Chondrocyte (in vitro differentiated cells): ENCODE measurements at regions not wholly inside any gene's neighbourhood (a gene's known extent, or its start where the extent isn't known, plus 50 kb on each side); places are given as distances from the start of the nearest gene placed in this dataset.
A peak's percentile ranks its signal among the peaks of the same experiment; 100 is the strongest.

Source experiments
- DNase-seq: peaks from one replicate; pipeline ENCODE4 v3.0.0; 2021; ENCODE audit warnings: mixed read lengths, low spot score
- H3K27ac Mint-ChIP-seq: one replicate; pipeline ENCODE4 v1.8.0; 2021; ENCODE audit warnings: mild to moderate bottlenecking, moderate library complexity, mixed read lengths; ENCODE audit not compliant: unreplicated experiment
- H3K27me3 Mint-ChIP-seq: 2 replicates; pipeline ENCODE4 v1.8.0; 2021; ENCODE audit warnings: low read depth, mixed read lengths
- H3K36me3 Mint-ChIP-seq: 2 replicates; pipeline ENCODE4 v1.8.0; 2021; ENCODE audit warnings: low read depth, mixed read lengths
- H3K4me1 Mint-ChIP-seq: 2 replicates; pipeline ENCODE4 v1.8.0; 2021; ENCODE audit warnings: low read depth, mild to moderate bottlenecking, mixed read lengths
- H3K4me3 Mint-ChIP-seq: one replicate; pipeline ENCODE4 v1.8.0; 2021; ENCODE audit warnings: mild to moderate bottlenecking, moderate library complexity, mixed read lengths; ENCODE audit not compliant: unreplicated experiment
- H3K9me3 Mint-ChIP-seq: 2 replicates; pipeline ENCODE4 v1.8.0; 2021; ENCODE audit warnings: low read depth, mixed read lengths
- TF ChIP-seq, protein P1 (sequence below): fragments of 200-600 bp; sonication (generic); IDR thresholded peaks from 2 replicates; pipeline ENCODE4 v1.5.0; 2021; ENCODE audit warnings: antibody characterized with exemption, mild to moderate bottlenecking, moderate library complexity

DNA sequence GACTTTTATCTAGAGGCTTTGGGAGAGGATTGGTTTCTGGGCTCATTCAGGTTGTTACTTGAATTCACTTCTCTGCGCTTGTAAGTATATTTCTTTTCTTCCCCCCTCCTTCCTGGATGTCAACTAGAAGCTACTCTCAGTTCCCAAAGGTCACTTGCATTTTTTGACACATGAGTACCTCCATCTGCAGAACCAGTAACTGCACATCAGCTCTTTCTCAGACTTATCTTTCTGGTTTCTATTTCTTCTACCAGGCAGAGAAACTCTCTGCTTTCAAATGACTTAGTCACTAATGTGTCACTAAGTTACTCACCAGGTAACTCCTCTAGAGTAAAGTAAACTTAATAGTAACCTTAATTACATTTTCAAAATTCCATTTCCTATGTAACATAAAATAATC, 773.0 kb upstream of the LUZP2 start:
- H3K27me3 Mint-ChIP-seq = no peaks in the 10 kb centered on the region
- no peaks in the 10 kb centered on the region for H3K36me3 Mint-ChIP-seq
- peaks cover 39% of the 10 kb centered on the region for H3K4me1 Mint-ChIP-seq
- TF ChIP-seq, protein P1, sequence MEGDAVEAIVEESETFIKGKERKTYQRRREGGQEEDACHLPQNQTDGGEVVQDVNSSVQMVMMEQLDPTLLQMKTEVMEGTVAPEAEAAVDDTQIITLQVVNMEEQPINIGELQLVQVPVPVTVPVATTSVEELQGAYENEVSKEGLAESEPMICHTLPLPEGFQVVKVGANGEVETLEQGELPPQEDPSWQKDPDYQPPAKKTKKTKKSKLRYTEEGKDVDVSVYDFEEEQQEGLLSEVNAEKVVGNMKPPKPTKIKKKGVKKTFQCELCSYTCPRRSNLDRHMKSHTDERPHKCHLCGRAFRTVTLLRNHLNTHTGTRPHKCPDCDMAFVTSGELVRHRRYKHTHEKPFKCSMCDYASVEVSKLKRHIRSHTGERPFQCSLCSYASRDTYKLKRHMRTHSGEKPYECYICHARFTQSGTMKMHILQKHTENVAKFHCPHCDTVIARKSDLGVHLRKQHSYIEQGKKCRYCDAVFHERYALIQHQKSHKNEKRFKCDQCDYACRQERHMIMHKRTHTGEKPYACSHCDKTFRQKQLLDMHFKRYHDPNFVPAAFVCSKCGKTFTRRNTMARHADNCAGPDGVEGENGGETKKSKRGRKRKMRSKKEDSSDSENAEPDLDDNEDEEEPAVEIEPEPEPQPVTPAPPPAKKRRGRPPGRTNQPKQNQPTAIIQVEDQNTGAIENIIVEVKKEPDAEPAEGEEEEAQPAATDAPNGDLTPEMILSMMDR = no peak
- peaks cover 6% of the 10 kb centered on the region for H3K9me3 Mint-ChIP-seq
- DNase-seq = no peak
- no peak overlapping the region for H3K27ac Mint-ChIP-seq
- no peak overlapping the region for H3K4me3 Mint-ChIP-seq

DNA sequence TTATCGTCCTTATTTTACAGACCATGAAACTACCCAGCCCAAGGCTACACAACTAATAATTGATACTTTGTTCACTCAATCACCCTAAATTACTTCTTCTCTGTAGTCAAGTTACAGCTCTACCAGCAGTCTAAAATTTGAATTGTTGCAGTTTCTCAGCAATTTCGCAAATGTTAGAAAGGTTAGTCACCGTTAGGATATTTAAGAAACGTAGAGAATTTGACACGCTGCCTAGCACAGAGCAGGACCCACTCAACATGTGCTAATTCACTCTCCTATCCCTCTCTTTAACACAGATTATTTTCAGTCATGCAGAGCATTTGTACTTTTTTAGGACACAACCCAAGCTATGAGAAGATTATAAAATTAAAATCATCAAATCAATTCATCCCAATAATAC, 771.1 kb upstream of the LUZP2 start:
- Mint-ChIP-seq H3K9me3 (peaks cover 6% of the 10 kb centered on the region), H3K4me1 (peaks cover 42% of the 10 kb centered on the region), H3K27ac (peak overlapping the region; percentile 90), H3K4me3 (peak overlapping the region; percentile 7), H3K36me3 (no peaks in the 10 kb centered on the region), H3K27me3 (no peaks in the 10 kb centered on the region)
- TF ChIP-seq, protein P1 = no peak
- DNase-seq = no peak

DNA sequence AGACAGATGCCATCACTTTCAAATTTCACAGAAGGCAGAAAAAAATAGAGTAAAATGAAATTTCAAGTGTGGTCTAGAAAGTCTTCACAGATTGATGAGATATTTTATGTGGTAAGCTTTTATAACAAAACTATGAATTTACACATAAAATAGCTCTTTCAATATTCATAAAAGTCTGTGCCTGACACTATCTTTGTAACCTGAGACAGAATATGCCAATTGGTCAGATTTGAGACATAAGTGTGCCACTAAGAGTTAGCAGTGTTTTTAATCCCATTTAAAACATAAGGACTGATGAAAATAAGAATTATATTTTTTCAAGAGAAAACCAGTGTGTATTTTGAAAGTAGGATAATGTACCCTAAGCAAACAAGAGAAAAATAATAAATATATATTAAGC, 769.5 kb upstream of the LUZP2 start:
- H3K27me3 Mint-ChIP-seq = no peaks in the 10 kb centered on the region
- TF ChIP-seq, protein P1 = no peak

DNA sequence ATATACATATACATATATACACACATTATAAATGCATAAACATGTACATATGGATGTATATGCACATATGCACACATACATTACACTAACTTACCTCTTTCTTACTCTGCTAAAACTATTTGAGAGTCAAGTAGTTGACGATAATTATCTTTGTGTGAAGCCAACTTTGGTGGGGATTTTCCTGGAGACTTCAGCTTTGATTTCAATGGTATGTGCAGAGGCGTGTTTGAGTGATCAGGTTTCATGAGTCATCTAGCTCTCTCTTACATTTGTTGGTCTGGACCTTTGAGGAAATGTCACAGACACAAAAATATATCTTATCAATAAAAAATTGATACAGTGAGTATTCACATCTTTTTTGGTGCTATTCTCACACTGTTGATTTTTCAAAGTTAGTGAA, 769.1 kb upstream of the LUZP2 start:
- TF ChIP-seq, protein P1 = no peak
- peak overlapping the region; percentile 82 for H3K27ac Mint-ChIP-seq
- H3K9me3 Mint-ChIP-seq = peaks cover 10% of the 10 kb centered on the region
- H3K4me3 Mint-ChIP-seq = no peak overlapping the region
- peaks cover 2% of the 10 kb centered on the region for H3K36me3 Mint-ChIP-seq
- DNase-seq = no peak
- H3K27me3 Mint-ChIP-seq = no peaks in the 10 kb centered on the region
- peaks cover 54% of the 10 kb centered on the region for H3K4me1 Mint-ChIP-seq

More for the DNA sequence above, 769.5 kb upstream of the LUZP2 start:
- Mint-ChIP-seq H3K4me1 (peaks cover 51% of the 10 kb centered on the region), H3K4me3 (no peak overlapping the region), H3K9me3 (peaks cover 7% of the 10 kb centered on the region), H3K27ac (peak overlapping the region; percentile 76), H3K36me3 (no peaks in the 10 kb centered on the region)
- DNase-seq = no peak

DNA sequence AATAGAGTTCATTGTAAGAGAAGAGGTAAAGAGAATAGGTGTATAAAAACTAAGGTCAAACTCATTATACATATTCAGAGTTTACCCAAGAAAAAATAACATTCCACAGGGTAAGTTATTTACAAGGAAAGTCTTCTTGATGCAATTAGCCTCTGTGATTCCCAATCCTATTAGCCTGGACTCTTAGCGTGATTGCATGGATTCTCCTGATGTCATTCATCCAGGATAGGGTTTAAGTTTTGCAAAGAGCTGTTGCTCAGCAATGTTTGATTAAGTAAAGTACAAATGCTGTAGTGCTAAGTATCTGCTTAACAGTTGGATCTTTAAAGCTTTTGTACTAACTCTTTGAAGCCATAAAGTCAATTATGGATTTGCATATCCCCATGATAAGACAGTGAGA, 767.8 kb upstream of the LUZP2 start:
- no peak for DNase-seq
- Mint-ChIP-seq H3K4me1 (peaks cover 50% of the 10 kb centered on the region), H3K36me3 (peaks cover 5% of the 10 kb centered on the region)

More for the DNA sequence above, 767.8 kb upstream of the LUZP2 start:
- TF ChIP-seq, protein P1 = no peak
- Mint-ChIP-seq H3K4me3 (no peak overlapping the region), H3K27me3 (no peaks in the 10 kb centered on the region), H3K27ac (no peak overlapping the region), H3K9me3 (peaks cover 15% of the 10 kb centered on the region)
